Keratinocyte (primary cell): ENCODE measurements at regions not wholly inside any gene's neighbourhood (a gene's known extent, or its start where the extent isn't known, plus 50 kb on each side); places are given as distances from the start of the nearest gene placed in this dataset.

Source experiments
- CTCF ChIP-seq, 3 experiments: IDR thresholded peaks in 1 of 3; conservative IDR thresholded peaks in 1 of 3; optimal IDR thresholded peaks in 1 of 3; 2 replicates in 2 of 3; 3 replicates in 1 of 3; pipeline versions ENCODE3 to v1.5.1; 2011; ENCODE audit warnings: low read length in 3 of 3, mild to moderate bottlenecking in 3 of 3, moderate library complexity in 2 of 3, control low read depth in 1 of 3, inconsistent platforms in 1 of 3; ENCODE audit not compliant: insufficient read depth in 2 of 3; ENCODE audit errors: extremely low read depth in 1 of 3
- EZH2 ChIP-seq: IDR thresholded peaks from one replicate; pipeline ENCODE4 v1.6.1; 2012; ENCODE audit warnings: inconsistent platforms, mild to moderate bottlenecking, low read length, moderate library complexity

GRCh38 chr17:77882040-77882439 is 76.5 kb upstream of the TNRC6C start:
- TF ChIP-seq EZH2 (no peak), CTCF (optimal IDR thresholded peaks at IDR 0.05 in 1 of 3, IDR thresholded peaks at IDR 0.05 in 1 of 3, conservative IDR thresholded peaks at IDR 0.05 in 1 of 3; ENCODE audit: extremely low read depth in 1 of 3, insufficient read depth in 2 of 3, low read length in 3 of 3) (no peak)
